WI38 (cell line): ENCODE measurements at regions not wholly inside any gene's neighbourhood (a gene's known extent, or its start where the extent isn't known, plus 50 kb on each side); places are given as distances from the start of the nearest gene placed in this dataset.

Experiments used
- H3K4me3 ChIP-seq: 2 replicates; pipeline ENCODE4 v1.5.1; 2011; ENCODE audit warnings: low read depth, mild to moderate bottlenecking, control low read depth, low read length
- TF ChIP-seq, protein P1 (sequence below): IDR thresholded peaks from 2 replicates; pipeline ENCODE4 v1.5.1; 2012; ENCODE audit warnings: low read depth, mild to moderate bottlenecking, control low read depth, low read length

DNA sequence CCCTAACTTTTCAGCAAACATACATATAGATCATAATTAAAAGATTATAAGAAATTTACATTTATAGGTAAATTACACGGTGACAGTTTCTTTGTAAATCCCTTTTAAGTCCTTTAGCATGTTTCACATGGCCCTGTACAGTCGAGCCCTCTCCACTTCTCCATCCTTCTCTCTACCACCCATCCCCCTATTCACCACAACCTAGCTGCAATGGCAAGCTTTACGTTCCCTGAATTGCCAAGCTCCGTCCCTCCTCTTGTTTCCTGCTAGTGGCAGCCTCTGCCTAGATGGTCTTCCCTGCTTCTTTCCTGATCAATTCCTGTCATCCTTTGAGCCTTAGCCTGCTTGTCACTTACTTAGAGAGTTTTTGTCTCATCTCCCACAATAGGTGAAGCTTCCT lies 116.2 kb downstream of the TMA16 start:
- TF ChIP-seq, protein P1, sequence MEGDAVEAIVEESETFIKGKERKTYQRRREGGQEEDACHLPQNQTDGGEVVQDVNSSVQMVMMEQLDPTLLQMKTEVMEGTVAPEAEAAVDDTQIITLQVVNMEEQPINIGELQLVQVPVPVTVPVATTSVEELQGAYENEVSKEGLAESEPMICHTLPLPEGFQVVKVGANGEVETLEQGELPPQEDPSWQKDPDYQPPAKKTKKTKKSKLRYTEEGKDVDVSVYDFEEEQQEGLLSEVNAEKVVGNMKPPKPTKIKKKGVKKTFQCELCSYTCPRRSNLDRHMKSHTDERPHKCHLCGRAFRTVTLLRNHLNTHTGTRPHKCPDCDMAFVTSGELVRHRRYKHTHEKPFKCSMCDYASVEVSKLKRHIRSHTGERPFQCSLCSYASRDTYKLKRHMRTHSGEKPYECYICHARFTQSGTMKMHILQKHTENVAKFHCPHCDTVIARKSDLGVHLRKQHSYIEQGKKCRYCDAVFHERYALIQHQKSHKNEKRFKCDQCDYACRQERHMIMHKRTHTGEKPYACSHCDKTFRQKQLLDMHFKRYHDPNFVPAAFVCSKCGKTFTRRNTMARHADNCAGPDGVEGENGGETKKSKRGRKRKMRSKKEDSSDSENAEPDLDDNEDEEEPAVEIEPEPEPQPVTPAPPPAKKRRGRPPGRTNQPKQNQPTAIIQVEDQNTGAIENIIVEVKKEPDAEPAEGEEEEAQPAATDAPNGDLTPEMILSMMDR, result no peak
- no peak overlapping the region for H3K4me3 ChIP-seq

DNA sequence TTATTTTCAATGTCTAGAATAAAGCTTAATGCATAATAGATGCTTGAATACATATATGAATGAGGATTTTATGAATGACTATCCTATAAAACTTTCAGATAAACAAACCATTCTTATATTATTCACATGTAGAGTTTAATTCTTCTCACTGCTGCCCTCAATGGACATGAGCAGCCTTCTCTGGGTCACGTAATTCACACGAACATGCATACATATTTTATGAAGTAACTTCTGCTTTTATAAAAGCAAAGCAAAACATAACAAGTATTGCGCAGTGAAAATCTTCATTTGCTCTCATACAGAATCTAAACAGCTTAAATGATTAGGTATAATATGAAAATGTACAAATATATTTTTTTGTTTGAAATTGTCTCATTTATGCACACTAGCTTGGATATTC lies 116.7 kb downstream of the TMA16 start:
- H3K4me3 ChIP-seq, result no peak overlapping the region
- TF ChIP-seq, protein P1, result no peak

DNA sequence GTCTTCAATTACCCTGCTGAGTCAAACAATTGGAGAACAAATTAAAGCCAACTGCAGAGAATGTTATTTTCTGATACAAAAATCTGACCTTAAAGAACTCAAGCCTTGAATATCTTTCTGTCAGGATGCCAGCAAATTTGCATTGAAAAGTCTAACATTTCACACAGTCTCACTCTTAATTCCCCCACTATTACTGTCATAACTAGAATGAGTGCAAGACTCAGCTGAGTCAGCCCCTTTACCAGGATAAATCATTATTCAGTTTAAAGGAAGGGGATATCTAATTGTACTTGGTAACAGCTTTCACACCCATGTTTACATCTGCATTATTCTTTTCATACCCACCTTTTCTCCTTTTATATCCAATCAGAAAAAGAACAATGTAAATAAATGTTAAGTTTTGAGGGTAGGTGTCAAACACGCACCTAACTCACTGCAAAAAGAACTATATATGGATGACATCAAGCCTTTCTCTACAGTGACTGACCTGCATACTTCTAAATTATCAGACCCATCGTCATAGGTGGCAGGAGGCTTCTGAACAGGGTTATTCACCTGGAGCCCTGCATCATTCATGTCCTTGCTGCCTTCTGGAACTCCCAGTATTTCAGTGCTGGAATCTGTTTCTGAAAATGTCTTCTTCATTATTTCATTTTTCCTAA lies 117.4 kb downstream of the TMA16 start:
- no peak overlapping the region for H3K4me3 ChIP-seq
- TF ChIP-seq, protein P1, result no peak

- TF ChIP-seq, protein P1, result no peak
- H3K4me3 ChIP-seq, result no peak overlapping the region
Measured at GRCh38 chr4:163612762-163613161, 118.3 kb downstream of the TMA16 start.

DNA sequence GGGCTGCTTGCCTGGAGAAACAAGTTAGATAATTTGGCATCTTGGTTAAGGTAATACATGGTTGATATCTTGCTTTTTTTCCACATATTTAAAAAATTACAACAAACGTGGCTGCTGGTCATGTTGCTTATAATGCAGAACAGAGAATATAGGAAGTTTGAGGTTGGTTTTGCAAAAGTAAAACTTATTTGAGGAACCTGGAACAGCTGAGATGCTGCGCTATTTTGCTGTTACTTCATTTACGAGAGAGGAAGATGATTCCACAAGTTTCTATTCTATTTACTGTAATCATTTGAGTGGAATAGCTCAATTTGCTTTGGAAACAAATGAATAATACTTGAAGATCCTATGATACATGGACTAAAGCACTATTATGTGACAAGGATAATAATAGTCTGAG lies 118.9 kb downstream of the TMA16 start:
- TF ChIP-seq, protein P1, result no peak
- no peak overlapping the region for H3K4me3 ChIP-seq

DNA sequence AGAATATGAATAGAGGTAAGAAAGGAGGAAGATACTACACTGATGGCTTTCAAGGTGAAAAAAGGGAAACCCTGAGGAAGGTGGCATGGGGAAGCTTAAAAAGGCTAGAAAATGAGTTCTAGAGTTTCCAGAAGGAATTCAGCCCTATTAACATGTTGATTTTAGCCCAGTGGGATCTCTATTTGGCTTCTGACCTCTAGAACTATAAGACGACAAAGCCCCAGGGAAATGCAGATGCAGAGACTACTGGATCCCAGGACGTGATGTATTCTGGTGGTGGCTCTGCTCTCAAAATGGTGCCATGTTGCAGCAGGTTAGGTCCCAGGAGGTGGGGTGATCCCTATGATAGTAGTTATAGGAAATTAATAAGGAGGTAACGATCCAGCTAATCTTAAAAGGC lies 120.4 kb downstream of the TMA16 start:
- H3K4me3 ChIP-seq, result no peak overlapping the region
- TF ChIP-seq, protein P1, result no peak

DNA sequence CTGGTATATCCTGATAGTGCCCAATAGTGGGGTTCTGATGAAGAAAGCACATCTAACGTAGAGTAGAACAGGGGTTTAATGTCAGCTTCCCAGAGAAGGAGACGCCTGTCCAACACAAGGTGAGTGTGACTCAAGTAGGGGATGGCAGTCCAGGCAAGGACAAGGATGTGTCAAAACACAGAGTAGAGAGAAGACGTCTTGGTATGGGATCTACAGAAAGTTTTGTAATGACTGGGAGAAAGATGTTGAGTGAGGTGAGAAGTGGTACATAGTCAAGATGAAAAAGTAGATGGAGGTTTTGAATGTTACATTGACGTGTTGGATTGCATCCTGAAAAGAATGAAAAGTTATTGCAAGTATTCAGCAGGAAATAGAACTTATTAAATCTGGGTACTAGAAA lies 124.4 kb downstream of the TMA16 start:
- H3K4me3 ChIP-seq, result no peak overlapping the region
- TF ChIP-seq, protein P1, result no peak
